Vagina (tissue), 2 donors: ENCODE measurements at regions not wholly inside any gene's neighbourhood (a gene's known extent, or its start where the extent isn't known, plus 50 kb on each side); places are given as distances from the start of the nearest gene placed in this dataset.

Source experiments
- CTCF ChIP-seq, 3 experiments: fragments of 450-650 bp in 2 of 3; fragments of 200-600 bp in 1 of 3; sonication (generic) in 1 of 3; IDR thresholded peaks; one replicate each; pipeline ENCODE4 v1.5.1; 2017 to 2019; ENCODE audit warnings: antibody characterized with exemption in 3 of 3, mild to moderate bottlenecking in 2 of 3, moderate library complexity in 2 of 3
- POLR2A ChIP-seq, 2 donors: fragments of 450-650 bp; IDR thresholded peaks; one replicate each; pipeline ENCODE4 v1.6.1; 2017; ENCODE audit warnings: antibody characterized with exemption in 2 of 2, mild to moderate bottlenecking in 2 of 2, moderate library complexity in 2 of 2
- POLR2AphosphoS5 ChIP-seq, 2 donors: sonication (generic); formaldehyde crosslinking; IDR thresholded peaks; one replicate each; pipeline ENCODE4 v1.9.0; 2017; ENCODE audit warnings: antibody characterized with exemption in 2 of 2, mild to moderate bottlenecking in 2 of 2, low read depth in 1 of 2; ENCODE audit not compliant: insufficient read depth in 1 of 2

- no peak for TF ChIP-seq POLR2AphosphoS5 (IDR thresholded peaks at IDR 0.05; ENCODE audit: insufficient read depth in 1 of 2, low read depth in 1 of 2)
- no peak for TF ChIP-seq CTCF (IDR thresholded peaks at IDR 0.05)
- TF ChIP-seq POLR2A (IDR thresholded peaks at IDR 0.05): no peak
These were observed 138.9 kb upstream of the CDH19 start for GRCh38 chr18:66742832-66743231.
